ENCODE measurements at regions not wholly inside any gene's neighbourhood (a gene's known extent, or its start where the extent isn't known, plus 50 kb on each side); places are given as distances from the start of the nearest gene placed in this dataset.

DNA sequence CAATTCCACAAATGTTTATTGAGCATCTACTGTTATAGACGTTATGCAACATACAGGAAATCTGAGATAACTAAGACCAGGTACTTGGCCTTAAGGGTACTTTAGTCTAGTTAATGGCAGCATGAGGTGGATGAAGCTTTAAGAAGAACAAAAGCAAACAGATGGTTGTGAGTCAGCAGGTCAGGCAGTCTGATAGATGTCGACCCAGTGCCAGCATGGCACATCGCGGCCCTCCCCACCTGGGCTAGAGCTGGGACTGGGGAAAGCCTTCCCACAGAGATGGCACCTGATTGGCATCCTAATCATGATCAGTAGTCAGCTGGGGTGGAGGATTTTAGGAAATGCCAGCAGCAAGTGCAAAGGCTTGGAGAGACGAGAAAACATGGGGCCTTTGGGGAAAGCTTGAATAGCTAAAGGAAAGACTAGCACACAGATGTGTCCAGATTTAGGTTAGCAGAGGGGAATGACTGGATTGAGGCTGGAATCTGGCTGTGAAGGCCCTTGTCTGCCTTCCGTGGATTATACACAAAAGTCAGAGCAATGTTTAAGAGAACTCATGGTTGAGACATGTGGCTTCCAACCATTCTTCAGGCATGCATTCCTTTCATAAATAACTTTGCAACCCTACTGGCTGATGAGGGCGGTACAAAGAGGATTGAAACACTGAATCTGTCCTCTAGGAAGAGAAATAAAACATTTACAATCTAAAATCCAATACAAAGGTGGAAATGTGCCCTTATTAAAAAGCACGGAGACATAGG is 395.4 kb upstream of the WWC1 start:
- no peak overlapping the region for H3K27ac ChIP-seq
- TF ChIP-seq ZFX (IDR thresholded peaks at IDR 0.05; ENCODE audit: borderline replicate concordance): no peak
- TF ChIP-seq, protein P1, sequence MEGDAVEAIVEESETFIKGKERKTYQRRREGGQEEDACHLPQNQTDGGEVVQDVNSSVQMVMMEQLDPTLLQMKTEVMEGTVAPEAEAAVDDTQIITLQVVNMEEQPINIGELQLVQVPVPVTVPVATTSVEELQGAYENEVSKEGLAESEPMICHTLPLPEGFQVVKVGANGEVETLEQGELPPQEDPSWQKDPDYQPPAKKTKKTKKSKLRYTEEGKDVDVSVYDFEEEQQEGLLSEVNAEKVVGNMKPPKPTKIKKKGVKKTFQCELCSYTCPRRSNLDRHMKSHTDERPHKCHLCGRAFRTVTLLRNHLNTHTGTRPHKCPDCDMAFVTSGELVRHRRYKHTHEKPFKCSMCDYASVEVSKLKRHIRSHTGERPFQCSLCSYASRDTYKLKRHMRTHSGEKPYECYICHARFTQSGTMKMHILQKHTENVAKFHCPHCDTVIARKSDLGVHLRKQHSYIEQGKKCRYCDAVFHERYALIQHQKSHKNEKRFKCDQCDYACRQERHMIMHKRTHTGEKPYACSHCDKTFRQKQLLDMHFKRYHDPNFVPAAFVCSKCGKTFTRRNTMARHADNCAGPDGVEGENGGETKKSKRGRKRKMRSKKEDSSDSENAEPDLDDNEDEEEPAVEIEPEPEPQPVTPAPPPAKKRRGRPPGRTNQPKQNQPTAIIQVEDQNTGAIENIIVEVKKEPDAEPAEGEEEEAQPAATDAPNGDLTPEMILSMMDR (IDR thresholded peaks at IDR 0.05): no peak

DNA sequence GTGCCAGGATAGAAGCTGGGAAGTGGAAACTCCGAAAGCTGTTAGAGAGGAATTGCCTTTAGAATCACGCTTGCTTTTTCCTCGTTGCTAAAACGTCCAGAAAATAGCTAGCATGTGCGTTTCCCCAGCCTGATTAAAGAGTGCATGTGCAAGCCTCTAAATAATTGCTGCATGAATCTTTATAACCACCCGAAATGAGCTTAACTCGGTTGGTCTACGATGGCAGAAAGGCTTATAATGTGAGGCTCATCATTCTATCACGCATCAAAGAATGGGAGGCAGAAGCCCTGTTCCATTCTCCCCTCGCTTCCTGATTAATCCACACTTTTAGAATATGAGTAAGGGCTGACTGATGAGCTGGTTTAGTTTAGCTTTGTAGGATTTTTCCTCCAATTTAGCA is 394.6 kb upstream of the WWC1 start:
- no peak for TF ChIP-seq ZFX (IDR thresholded peaks at IDR 0.05; ENCODE audit: borderline replicate concordance)
- TF ChIP-seq, protein P1 (IDR thresholded peaks at IDR 0.05): no peak

DNA sequence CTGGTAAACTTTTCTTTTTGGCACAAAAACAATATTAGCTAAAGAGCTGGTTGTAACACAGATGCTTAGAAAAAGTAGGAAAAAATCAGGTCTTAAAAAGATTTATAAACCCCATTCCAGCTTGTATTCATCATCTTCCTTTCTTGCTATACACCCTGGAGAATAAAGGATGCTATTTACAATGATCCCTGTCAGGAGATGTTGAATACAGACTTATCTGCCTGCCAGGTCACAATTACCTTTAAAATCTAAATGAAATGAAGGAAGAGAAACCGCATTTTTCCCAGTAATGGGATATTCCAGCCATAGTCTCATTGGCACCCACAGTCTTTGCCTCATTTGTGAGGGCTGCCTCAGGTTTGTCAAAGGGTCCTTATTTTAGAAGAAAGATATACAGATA is 394.1 kb upstream of the WWC1 start:
- TF ChIP-seq ZFX (IDR thresholded peaks at IDR 0.05; ENCODE audit: borderline replicate concordance): no peak
- TF ChIP-seq, protein P1 (IDR thresholded peaks at IDR 0.05): no peak
- H3K27ac ChIP-seq: no peak overlapping the region

More for the DNA sequence above, 394.6 kb upstream of the WWC1 start:
- H3K27ac ChIP-seq: no peak overlapping the region

DNA sequence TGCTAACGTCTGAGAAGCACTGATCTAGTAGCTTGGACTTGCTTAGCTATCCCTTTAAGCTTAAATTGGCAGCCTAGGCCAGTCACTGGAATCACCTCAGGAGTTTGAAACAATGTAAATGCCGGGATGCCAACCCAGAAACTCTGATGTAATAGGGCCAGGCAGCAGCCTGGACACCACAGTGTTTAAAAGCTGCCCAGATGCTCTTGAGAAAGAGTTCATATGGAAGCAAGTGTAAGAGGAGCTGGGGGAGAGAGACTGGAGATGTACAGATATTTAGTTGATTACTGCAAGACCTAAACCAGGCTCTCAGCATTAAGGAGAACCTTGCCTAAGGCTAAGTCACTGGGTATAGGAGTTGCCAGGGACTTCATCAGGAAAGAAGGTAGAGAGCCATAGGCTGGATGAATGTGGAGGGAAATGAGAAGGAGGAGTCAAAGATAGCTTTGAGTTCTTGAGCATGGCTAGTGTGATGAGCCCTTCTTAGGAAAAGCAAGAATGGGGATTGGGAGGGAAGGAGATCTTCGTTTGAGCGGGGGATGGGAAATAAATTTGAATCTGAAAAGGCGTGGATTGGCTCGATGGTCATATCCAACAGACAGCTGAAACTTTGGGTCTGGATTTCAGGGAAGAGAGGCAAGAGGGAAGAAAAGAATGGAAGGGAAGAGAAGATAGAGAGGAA is 392.9 kb upstream of the WWC1 start:
- no peak for TF ChIP-seq ZFX (IDR thresholded peaks at IDR 0.05; ENCODE audit: borderline replicate concordance)
- TF ChIP-seq, protein P1 (IDR thresholded peaks at IDR 0.05): no peak
- H3K27ac ChIP-seq: no peak overlapping the region

DNA sequence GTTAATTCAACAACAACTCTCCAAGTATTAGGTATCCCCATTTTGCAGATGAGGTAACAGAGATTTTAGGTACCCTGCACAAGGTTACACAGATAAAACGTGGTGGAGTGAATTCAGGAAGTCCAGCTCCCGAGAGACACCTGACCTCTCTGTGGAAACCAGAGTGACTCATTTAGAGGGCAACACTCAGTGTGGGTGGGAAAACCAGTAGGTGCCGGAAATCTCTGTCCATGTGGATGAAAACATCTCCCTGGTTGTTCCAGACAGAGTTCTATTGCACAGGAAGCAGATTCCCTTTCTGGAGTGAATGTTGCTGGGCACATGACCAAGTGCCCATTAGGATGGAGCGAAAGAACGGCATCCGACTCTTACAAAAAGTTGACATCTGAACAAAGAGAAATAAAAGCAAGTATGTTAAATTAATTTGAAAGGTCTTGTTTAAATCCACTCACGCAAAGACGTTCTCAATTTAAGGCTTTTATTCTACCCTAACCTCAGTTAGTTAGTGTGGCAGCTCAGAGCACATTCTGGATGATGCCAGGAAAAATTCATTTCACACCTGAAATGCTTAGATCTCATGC is 391.9 kb upstream of the WWC1 start:
- no peak overlapping the region for H3K27ac ChIP-seq
- TF ChIP-seq, protein P1 (IDR thresholded peaks at IDR 0.05): no peak
- no peak for TF ChIP-seq ZFX (IDR thresholded peaks at IDR 0.05; ENCODE audit: borderline replicate concordance)

DNA sequence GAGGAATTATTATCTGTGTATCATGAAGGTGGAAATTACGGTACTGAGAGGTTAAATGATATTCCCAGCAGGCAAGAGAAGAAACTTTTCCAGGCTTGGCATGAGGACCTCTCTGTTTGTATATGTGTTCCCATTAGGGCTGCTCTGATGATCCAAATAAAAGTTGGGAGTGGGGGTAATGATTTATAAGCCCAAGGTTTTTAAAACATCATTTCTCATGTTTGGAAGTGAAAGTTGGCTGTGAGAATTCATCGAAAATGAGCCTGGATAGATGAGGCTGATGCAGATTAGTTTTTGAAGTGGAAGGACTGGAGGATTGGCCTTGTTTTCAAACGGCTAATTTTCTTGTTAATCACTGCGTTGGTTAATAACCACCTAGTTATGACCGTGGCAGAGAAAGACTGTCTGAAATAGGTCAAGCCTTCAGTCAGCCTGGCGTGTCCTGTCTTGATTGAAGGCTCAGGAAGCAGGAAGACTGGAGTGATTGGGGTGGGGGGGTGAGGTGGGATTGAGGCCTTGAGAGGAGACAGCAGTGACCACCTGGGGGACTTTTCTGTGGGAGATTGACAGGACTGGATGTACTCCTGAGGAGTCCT is 391.0 kb upstream of the WWC1 start:
- H3K27ac ChIP-seq: no peak overlapping the region
- TF ChIP-seq ZFX (IDR thresholded peaks at IDR 0.05; ENCODE audit: borderline replicate concordance): no peak
- TF ChIP-seq, protein P1 (IDR thresholded peaks at IDR 0.05): no peak
